Stimulated activated naive B cell treated with anti-CD40 and anti-IgM and Interleukin-4, amounts not matched to agents 10 μg/mL and 1 μg/mL and 100 μg/mL, for 72 hours (primary cell): ENCODE measurements at regions not wholly inside any gene's neighbourhood (a gene's known extent, or its start where the extent isn't known, plus 50 kb on each side); places are given as distances from the start of the nearest gene placed in this dataset.
"Not testable (repeated sequence)": the region's sequence is repeated elsewhere in the genome, so short reads cannot be mapped to it uniquely, and the experiment has no call there.

Experiments
- ATAC-seq, 2 donors: fragments of 150-1000 bp; cut with Tn5 transposase; replicated peaks; 2 replicates each; pipeline ENCODE4 v1.10.0; 2021; ENCODE audit warnings: moderate library complexity in 1 of 2
- DNase-seq: peaks from one replicate; pipeline ENCODE4 v3.0.0; 2021
- H3K27ac Mint-ChIP-seq: one replicate; pipeline ENCODE4 v1.8.0; 2022; ENCODE audit warnings: mild to moderate bottlenecking, mixed read lengths
- H3K27me3 Mint-ChIP-seq, 2 donors: one replicate each; pipeline ENCODE4 v1.8.0; 2022; ENCODE audit warnings: mixed read lengths in 2 of 2
- H3K36me3 Mint-ChIP-seq, 2 donors: one replicate each; pipeline ENCODE4 v1.8.0; 2022; ENCODE audit warnings: mixed read lengths in 2 of 2, mild to moderate bottlenecking in 1 of 2
- H3K4me1 Mint-ChIP-seq, 2 donors: one replicate each; pipeline ENCODE4 v1.8.0; 2022; ENCODE audit warnings: mixed read lengths in 2 of 2, mild to moderate bottlenecking in 1 of 2
- H3K4me3 Mint-ChIP-seq, 2 donors: one replicate each; pipeline ENCODE4 v1.8.0; 2022; ENCODE audit warnings: mild to moderate bottlenecking in 2 of 2, mixed read lengths in 2 of 2, moderate library complexity in 1 of 2
- H3K9me3 Mint-ChIP-seq, 2 donors: one replicate each; pipeline ENCODE4 v1.8.0; 2022; ENCODE audit warnings: mixed read lengths in 2 of 2, mild to moderate bottlenecking in 1 of 2

GRCh38 chr4:91990726-91991125 is 313.0 kb upstream of the GRID2 start:
- Mint-ChIP-seq H3K27me3 (no peaks in the 10 kb centered on the region), H3K4me3 (no peak overlapping the region), H3K9me3 (no peaks in the 10 kb centered on the region), H3K27ac (no peak overlapping the region), H3K4me1 (no peaks in the 10 kb centered on the region), H3K36me3 (no peaks in the 10 kb centered on the region)
- DNase-seq (no peak), ATAC-seq (no peak)

DNA sequence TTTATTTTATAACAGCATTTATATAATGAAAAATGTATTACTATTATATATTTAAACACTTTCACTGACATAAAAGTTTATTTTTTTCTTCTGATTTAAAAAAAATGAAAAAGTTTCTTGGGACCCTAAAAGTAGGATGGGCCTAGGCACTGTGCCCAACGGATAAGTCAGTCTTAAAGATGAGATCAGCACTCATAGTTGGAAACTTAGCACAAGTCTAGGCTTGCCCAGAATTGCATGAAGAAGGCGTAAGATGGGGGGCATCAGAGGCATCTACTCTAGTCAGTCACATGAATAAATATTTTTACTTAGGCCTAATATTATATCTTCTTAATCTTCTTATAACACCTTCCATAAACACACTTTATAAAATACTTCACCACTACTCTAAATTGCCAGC is 306.7 kb upstream of the GRID2 start:
- ATAC-seq: no peak
- Mint-ChIP-seq H3K27me3 (no peaks in the 10 kb centered on the region), H3K4me1 (no peaks in the 10 kb centered on the region), H3K36me3 (no peaks in the 10 kb centered on the region), H3K4me3 (no peak overlapping the region), H3K9me3 (no peaks in the 10 kb centered on the region), H3K27ac (no peak overlapping the region)
- no peak for DNase-seq

GRCh38 chr4:92012899-92013867 is 290.6 kb upstream of the GRID2 start:
- H3K4me3 Mint-ChIP-seq: no peak overlapping the region
- H3K9me3 Mint-ChIP-seq: peaks cover 0 to 4% of the 10 kb centered on the region in 2 donors
- no peaks in the 10 kb centered on the region for H3K27me3 Mint-ChIP-seq
- ATAC-seq (no peak), DNase-seq (no peak)
- no peaks in the 10 kb centered on the region for H3K4me1 Mint-ChIP-seq
- no peak overlapping the region for H3K27ac Mint-ChIP-seq
- no peaks in the 10 kb centered on the region for H3K36me3 Mint-ChIP-seq

DNA sequence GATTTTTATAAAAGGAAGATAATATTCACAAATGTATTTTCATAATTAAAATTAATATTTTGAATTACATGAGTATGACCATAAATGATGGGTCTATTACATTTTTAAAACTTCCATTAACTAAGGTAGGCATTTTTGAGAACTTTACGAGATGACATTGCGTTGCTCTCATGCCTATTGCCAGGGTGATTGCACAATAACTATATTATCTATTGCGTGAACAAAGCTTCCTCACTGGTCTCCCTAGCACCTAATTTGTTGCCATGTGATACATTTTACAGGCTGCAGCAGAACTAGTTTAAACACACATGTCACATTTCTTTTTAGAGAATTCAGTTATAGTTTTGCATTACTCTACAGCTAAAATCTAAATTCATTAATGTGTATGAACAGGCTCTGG is 289.7 kb upstream of the GRID2 start:
- H3K9me3 Mint-ChIP-seq: peaks cover 0 to 4% of the 10 kb centered on the region in 2 donors
- no peaks in the 10 kb centered on the region for H3K27me3 Mint-ChIP-seq
- H3K36me3 Mint-ChIP-seq: no peaks in the 10 kb centered on the region
- no peaks in the 10 kb centered on the region for H3K4me1 Mint-ChIP-seq
- no peak overlapping the region for H3K27ac Mint-ChIP-seq
- ATAC-seq: no peak
- no peak overlapping the region for H3K4me3 Mint-ChIP-seq
- DNase-seq: no peak

DNA sequence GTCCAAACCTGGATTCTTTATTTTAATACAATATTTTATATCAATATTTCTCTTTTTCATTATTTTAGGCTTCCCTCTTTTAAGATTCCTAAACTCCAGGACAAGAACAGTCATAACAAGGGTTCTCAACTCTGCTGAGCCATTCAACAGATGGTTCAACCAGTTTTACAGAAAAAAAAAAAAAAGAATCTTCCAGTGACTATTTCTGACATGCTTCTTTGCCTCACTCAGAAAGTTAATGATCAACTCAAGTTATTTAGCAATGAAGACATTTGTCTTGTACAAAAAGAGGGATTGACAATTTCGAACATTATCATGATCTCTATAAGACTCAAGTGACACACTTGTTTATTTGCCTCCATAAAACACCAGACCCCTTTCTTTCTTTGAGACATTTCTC is 282.6 kb upstream of the GRID2 start:
- H3K9me3 Mint-ChIP-seq: peaks cover 3 to 4% of the 10 kb centered on the region in 2 donors
- no peaks in the 10 kb centered on the region for H3K27me3 Mint-ChIP-seq
- no peak overlapping the region for H3K27ac Mint-ChIP-seq
- DNase-seq (no peak), ATAC-seq (no peak)
- H3K4me1 Mint-ChIP-seq: no peaks in the 10 kb centered on the region
- no peak overlapping the region for H3K4me3 Mint-ChIP-seq
- no peaks in the 10 kb centered on the region for H3K36me3 Mint-ChIP-seq

DNA sequence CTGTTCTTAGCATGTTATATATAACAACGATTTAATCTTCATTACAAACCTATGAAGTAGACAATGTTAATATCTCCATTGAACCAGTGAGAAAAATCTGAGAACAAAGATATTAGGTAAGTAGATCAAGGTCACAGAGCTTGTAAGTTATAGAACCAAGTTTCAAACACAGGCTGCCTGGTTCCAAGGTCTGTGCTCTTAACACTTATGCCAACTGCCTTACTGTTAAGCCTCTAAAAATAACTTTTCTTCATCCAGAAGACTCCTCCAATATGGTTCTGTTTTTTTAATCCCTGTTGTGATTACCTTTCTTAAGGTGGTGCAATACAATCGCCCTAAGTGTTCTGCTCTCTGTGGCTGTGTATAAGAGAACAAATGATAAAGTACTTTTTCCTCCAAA is 282.0 kb upstream of the GRID2 start:
- DNase-seq: no peak
- ATAC-seq: no peak
- no peak overlapping the region for H3K4me3 Mint-ChIP-seq

DNA sequence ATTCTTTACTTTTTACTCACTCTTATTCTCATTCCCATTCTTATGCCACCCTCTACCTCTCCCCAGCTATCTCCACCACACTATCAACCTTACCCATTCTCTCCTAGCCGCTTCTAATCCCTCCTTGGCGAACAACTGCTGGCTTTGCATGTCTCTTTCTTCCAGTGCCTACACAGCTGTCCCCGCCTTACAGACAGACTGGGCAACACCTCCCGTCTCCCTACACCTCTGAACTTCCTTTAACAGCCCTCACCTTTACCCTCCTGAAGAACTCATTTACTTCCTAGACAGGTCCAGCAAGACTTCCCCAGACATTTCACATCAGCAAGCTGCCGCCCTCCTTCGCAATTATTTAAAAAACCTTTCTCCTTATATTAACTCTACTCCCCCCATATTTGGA is 274.9 kb upstream of the GRID2 start:
- H3K9me3 Mint-ChIP-seq, DNase-seq, H3K4me1 Mint-ChIP-seq, H3K27me3 Mint-ChIP-seq, H3K36me3 Mint-ChIP-seq, ATAC-seq, H3K4me3 Mint-ChIP-seq, H3K27ac Mint-ChIP-seq: not testable (repeated sequence)

More for the DNA sequence above, 282.0 kb upstream of the GRID2 start:
- H3K27ac Mint-ChIP-seq: no peak overlapping the region
- H3K4me1 Mint-ChIP-seq: no peaks in the 10 kb centered on the region
- no peaks in the 10 kb centered on the region for H3K36me3 Mint-ChIP-seq
- H3K9me3 Mint-ChIP-seq: peaks cover 4 to 5% of the 10 kb centered on the region in 2 donors
- H3K27me3 Mint-ChIP-seq: no peaks in the 10 kb centered on the region

DNA sequence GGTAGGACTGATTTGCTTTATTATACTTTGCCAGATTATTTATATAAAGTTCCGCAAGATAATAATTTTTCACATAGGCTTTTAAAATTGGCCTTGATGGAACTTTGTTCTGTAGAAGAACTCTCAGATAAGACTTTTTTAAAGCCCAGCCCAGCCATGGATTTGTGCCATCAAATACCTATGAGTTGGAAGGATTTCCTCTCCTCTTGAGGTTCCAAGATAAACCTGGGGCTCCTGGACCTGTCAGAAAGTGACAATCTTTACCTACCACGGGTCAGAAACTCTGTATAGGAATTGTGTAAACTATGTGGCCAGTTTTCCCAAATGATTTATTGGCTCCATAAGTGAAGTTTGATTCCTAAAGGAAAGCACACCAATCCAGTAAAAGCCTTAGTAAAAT is 271.9 kb upstream of the GRID2 start:
- no peaks in the 10 kb centered on the region for H3K27me3 Mint-ChIP-seq
- no peaks in the 10 kb centered on the region for H3K36me3 Mint-ChIP-seq
- no peak overlapping the region for H3K27ac Mint-ChIP-seq
- ATAC-seq (no peak), DNase-seq (no peak)
- H3K4me1 Mint-ChIP-seq: no peaks in the 10 kb centered on the region
- H3K4me3 Mint-ChIP-seq: no peak overlapping the region
- peaks cover 0 to under 1% of the 10 kb centered on the region in 2 donors for H3K9me3 Mint-ChIP-seq

- H3K9me3 Mint-ChIP-seq: peaks cover 4 to 8% of the 10 kb centered on the region in 2 donors
- ATAC-seq: no peak
- H3K4me1 Mint-ChIP-seq: no peaks in the 10 kb centered on the region
- no peaks in the 10 kb centered on the region for H3K27me3 Mint-ChIP-seq
- H3K4me3 Mint-ChIP-seq: no peak overlapping the region
- DNase-seq: no peak
- H3K36me3 Mint-ChIP-seq: peaks cover 0 to 2% of the 10 kb centered on the region in 2 donors
- H3K27ac Mint-ChIP-seq: no peak overlapping the region
Observed at GRCh38 chr4:92035666-92036065, 268.1 kb upstream of the GRID2 start.

- Mint-ChIP-seq H3K9me3 (no peaks in the 10 kb centered on the region), H3K36me3 (no peaks in the 10 kb centered on the region), H3K4me3 (no peak overlapping the region), H3K4me1 (no peaks in the 10 kb centered on the region), H3K27me3 (no peaks in the 10 kb centered on the region), H3K27ac (no peak overlapping the region)
- DNase-seq (no peak), ATAC-seq (no peak)
Observed at GRCh38 chr4:92045718-92046117, 258.0 kb upstream of the GRID2 start.

DNA sequence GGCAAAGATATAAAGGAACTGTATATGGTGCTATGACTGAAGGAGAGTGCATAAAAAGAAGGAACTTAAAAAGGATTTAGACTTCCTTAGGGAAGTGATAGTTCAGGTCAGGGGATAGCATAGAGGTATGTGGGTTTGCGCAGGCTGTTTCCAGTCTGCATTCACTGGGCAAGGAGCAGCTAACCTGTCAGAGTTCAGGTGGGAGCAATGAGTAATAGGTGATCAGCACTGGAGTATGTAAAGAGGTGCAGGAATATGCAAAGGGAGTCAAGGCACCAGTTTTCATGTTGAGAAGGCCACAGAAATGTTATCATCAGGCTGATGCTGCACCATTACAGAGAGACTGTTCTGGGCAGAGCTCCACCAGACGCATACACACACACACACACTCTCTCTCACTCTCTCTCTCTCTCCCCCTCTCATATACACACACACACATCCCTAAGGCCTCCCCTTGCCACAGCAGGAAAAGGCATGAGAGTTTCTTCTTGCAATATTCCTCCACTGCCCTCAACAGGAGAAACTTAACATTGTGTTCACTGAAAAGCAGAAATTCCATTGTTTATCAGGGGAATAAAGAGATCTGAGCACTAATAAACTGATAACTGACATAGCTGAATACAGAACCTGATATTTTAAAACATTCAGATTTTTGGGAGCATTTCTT is 256.4 kb upstream of the GRID2 start:
- ATAC-seq: no peak
- no peak for DNase-seq
- Mint-ChIP-seq H3K4me1 (no peaks in the 10 kb centered on the region), H3K4me3 (no peak overlapping the region), H3K27me3 (no peaks in the 10 kb centered on the region), H3K27ac (no peak overlapping the region), H3K9me3 (peaks cover 2 to 3% of the 10 kb centered on the region in 2 donors), H3K36me3 (no peaks in the 10 kb centered on the region)

- H3K4me3 Mint-ChIP-seq: no peak overlapping the region
- no peaks in the 10 kb centered on the region for H3K36me3 Mint-ChIP-seq
- peaks cover 5 to 9% of the 10 kb centered on the region in 2 donors for H3K9me3 Mint-ChIP-seq
- no peak for ATAC-seq
- H3K4me1 Mint-ChIP-seq: no peaks in the 10 kb centered on the region
- no peak for DNase-seq
- no peak overlapping the region for H3K27ac Mint-ChIP-seq
- H3K27me3 Mint-ChIP-seq: no peaks in the 10 kb centered on the region
Observed at GRCh38 chr4:92050875-92051274, 252.9 kb upstream of the GRID2 start.

- ATAC-seq (no peak), DNase-seq (no peak)
- H3K9me3 Mint-ChIP-seq: peaks cover 0 to 4% of the 10 kb centered on the region in 2 donors
- no peak overlapping the region for H3K4me3 Mint-ChIP-seq
- no peaks in the 10 kb centered on the region for H3K27me3 Mint-ChIP-seq
- no peaks in the 10 kb centered on the region for H3K4me1 Mint-ChIP-seq
- no peak overlapping the region for H3K27ac Mint-ChIP-seq
- H3K36me3 Mint-ChIP-seq: no peaks in the 10 kb centered on the region
Observed at GRCh38 chr4:92059615-92060014, 244.2 kb upstream of the GRID2 start.

DNA sequence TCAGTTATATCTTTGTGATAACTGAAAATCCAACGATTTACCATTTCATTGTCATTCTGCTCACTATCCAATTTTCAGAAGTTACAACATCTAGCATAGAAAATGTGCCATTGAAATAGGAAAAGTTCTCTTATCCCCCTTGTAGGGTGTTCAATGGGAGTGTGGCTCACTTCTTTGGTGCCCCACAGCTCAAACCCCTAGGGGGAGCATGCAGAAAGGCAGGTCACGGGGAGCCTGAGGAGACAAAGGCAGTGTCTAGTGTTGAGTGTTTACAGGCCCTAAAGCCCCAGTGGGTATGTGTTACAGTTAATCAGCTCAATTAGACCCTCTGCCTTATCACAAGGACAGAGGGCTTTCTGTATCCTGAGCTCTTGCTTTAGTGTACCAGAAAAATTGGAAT is 243.4 kb upstream of the GRID2 start:
- Mint-ChIP-seq H3K27ac (no peak overlapping the region), H3K4me1 (no peaks in the 10 kb centered on the region), H3K4me3 (no peak overlapping the region), H3K36me3 (no peaks in the 10 kb centered on the region), H3K9me3 (peaks cover 0 to 4% of the 10 kb centered on the region in 2 donors), H3K27me3 (no peaks in the 10 kb centered on the region)
- ATAC-seq (peak in 1 of 2 donors; percentile 5), DNase-seq (no peak)

DNA sequence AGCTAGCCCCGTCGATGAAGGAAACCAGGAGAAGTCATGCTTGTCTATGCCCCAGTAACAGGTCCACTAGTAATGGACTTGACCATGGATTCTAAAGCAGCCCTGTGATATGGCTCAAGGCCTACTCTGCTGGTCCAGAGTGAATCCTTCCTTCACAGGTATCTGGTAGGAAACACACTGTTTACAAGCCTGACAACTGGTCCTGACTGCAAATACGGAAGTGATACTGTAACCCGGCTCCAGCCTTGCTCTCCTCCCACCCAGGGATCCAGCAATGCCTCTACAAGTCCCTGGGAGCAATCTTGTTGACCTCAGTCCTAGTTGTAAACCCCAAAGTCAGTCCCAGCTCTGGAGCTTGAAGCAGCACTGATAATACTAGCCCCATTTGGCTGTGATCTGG is 239.2 kb upstream of the GRID2 start:
- DNase-seq: no peak
- Mint-ChIP-seq H3K27ac (no peak overlapping the region), H3K27me3 (no peaks in the 10 kb centered on the region), H3K4me3 (no peak overlapping the region), H3K9me3 (peaks cover 4 to 6% of the 10 kb centered on the region in 2 donors), H3K4me1 (no peaks in the 10 kb centered on the region), H3K36me3 (no peaks in the 10 kb centered on the region)
- ATAC-seq: no peak
